H54 (cell line): ENCODE measurements at regions not wholly inside any gene's neighbourhood (a gene's known extent, or its start where the extent isn't known, plus 50 kb on each side); places are given as distances from the start of the nearest gene placed in this dataset.
"Not testable (repeated sequence)": the region's sequence is repeated elsewhere in the genome, so short reads cannot be mapped to it uniquely, and the experiment has no call there.

Experiments used
- DNase-seq: peaks from one replicate; pipeline ENCODE4 v3.0.0; 2011; ENCODE audit warnings: low spot score, mixed read lengths; ENCODE audit not compliant: insufficient read length
- FAIRE-seq: peaks from 3 replicates; lab custom pipeline; 2011; peaks lifted over from hg19 to GRCh38; lab: Jason Lieb, UNC
- POLR2A ChIP-seq: IDR thresholded peaks from 2 replicates; pipeline ENCODE4 v1.6.1; 2011; ENCODE audit warnings: low read depth, mild to moderate bottlenecking, low read length

- DNase-seq (no peak), FAIRE-seq (no peak)
- no peak for TF ChIP-seq POLR2A
These were observed 684.9 kb upstream of the MAP3K7 start for GRCh38 chr6:91271807-91272206.

- FAIRE-seq (no peak), DNase-seq (no peak)
- no peak for TF ChIP-seq POLR2A
These were observed 682.1 kb upstream of the MAP3K7 start for GRCh38 chr6:91268941-91269340.

GRCh38 chr6:91267246-91267645 is 680.4 kb upstream of the MAP3K7 start:
- FAIRE-seq, result no peak
- no peak for DNase-seq
- TF ChIP-seq POLR2A, result no peak

- no peak for TF ChIP-seq POLR2A
- DNase-seq, result no peak
- no peak for FAIRE-seq
These were observed 679.3 kb upstream of the MAP3K7 start for GRCh38 chr6:91266156-91266555.

- FAIRE-seq (no peak), DNase-seq (no peak)
- no peak for TF ChIP-seq POLR2A
These were observed 656.6 kb upstream of the MAP3K7 start for GRCh38 chr6:91243436-91243835.

- no peak for TF ChIP-seq POLR2A
- FAIRE-seq, result no peak
- no peak for DNase-seq
These were observed 655.7 kb upstream of the MAP3K7 start for GRCh38 chr6:91242614-91242949.

GRCh38 chr6:91241946-91242613 is 655.2 kb upstream of the MAP3K7 start:
- TF ChIP-seq POLR2A, result no peak
- DNase-seq, result no peak
- FAIRE-seq, result no peak

GRCh38 chr6:91240878-91241603 is 654.2 kb upstream of the MAP3K7 start:
- no peak for TF ChIP-seq POLR2A

GRCh38 chr6:91221072-91221720 is 634.3 kb upstream of the MAP3K7 start:
- FAIRE-seq, result no peak
- TF ChIP-seq POLR2A, result no peak
- no peak for DNase-seq

More at GRCh38 chr6:91240878-91241603, 654.2 kb upstream of the MAP3K7 start:
- no peak for FAIRE-seq
- no peak for DNase-seq

GRCh38 chr6:91213229-91213901 is 626.5 kb upstream of the MAP3K7 start:
- FAIRE-seq, result no peak
- no peak for TF ChIP-seq POLR2A

GRCh38 chr6:91198588-91199255 is 611.9 kb upstream of the MAP3K7 start:
- FAIRE-seq, result no peak
- TF ChIP-seq POLR2A, result no peak
- DNase-seq, result no peak

More at GRCh38 chr6:91213229-91213901, 626.5 kb upstream of the MAP3K7 start:
- no peak for DNase-seq

GRCh38 chr6:91196729-91197128 is 609.9 kb upstream of the MAP3K7 start:
- FAIRE-seq, result no peak
- DNase-seq, result no peak
- no peak for TF ChIP-seq POLR2A

- TF ChIP-seq POLR2A, result no peak
- DNase-seq (no peak), FAIRE-seq (no peak)
These were observed 606.6 kb upstream of the MAP3K7 start for GRCh38 chr6:91193446-91193845.

GRCh38 chr6:91190041-91190440 is 603.2 kb upstream of the MAP3K7 start:
- FAIRE-seq, DNase-seq: not testable (repeated sequence)
